KBM-7 (cell line): ENCODE measurements at regions not wholly inside any gene's neighbourhood (a gene's known extent, or its start where the extent isn't known, plus 50 kb on each side); places are given as distances from the start of the nearest gene placed in this dataset.

Source experiments
- DNase-seq: peaks from one replicate; pipeline ENCODE4 v3.0.0-alpha.2; 2015
- in situ Hi-C: fragments of 300-500 bp; cut with MboI; formaldehyde crosslinking; loops from 2 replicates; pipeline ENCODE4 v1.14.3; 2020; ENCODE audit warnings: low sequenced_read_pairs, low pct_unique_long_range_greater_than_20kb, mixed read lengths

DNA sequence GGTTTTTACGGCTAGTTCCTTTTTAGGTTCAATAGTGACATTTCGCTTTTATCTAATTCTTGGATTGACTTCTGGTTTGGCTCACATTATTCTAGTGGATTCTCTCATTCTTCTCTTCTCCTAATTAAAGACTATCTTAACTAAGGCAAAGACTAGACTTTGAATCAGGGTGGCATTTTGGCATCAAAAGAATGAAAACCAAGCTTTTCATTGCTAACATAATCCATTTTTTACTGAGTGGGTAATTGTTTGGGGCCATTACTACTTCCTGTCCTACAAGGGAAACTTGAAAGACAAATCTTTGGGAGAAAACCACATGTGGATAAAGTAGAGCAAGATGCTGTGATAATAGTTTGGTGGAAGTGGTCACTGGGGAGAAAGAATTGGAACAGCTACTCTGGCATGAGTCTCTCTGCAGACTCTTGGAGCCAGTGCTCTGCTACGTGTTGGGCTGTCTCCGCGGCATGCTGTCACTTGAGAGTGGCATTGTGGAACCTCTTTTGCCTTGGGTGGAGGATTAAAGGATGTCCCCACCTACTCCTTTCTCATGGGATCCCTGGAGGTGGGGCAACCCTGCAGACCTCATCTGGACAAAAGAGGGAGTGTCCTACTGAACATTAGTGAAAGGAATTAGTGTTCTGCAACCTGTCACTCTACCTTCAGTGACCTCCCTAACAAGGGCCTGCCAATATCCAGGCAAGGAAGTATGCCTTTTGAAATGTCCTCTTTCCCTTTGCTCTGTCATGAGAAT, 280.4 kb downstream of the PSAT1 start:
- DNase-seq, result no peak
- in situ Hi-C loops, result no loop called here

DNA sequence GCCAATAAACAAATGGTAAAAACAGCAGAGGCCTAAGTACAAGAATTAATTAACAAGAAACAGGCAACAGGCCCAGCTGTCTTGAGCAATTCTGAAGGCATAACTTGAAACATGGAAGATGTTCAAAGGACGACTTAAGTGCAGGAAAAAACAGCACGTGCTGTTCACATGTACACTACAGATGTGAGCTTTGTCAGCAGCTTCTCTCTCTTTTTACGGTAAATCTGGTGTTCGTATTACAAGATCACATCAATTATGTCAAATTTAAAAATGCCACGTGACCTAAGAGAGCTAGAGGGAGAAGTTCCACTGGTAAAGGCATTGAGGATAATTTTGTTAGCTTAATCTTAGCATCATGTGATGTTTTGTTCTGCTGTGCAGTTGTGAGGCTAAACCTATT, 281.1 kb downstream of the PSAT1 start:
- DNase-seq, result no peak
- in situ Hi-C loops, result no loop called here

DNA sequence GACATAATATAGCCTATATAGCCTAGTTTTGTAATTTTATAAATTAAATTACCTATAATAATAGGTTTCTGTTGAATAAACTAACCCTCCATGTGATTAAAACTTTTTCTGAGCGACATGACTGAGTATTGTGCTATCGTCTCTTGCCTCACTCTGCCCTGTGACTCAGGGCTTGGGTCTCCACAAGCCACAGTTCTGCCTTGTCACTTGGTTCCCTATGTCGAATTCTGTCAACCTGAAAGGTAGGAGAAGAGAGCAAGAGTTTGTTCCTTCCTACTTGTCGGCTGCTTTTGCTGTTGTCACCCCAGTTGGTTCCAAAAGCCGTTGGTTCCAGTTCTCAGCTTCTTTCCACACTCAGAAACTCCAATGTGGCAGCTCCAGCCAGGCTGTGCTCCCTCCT, 285.9 kb downstream of the PSAT1 start:
- in situ Hi-C loops, result no loop called here
- DNase-seq, result no peak

DNA sequence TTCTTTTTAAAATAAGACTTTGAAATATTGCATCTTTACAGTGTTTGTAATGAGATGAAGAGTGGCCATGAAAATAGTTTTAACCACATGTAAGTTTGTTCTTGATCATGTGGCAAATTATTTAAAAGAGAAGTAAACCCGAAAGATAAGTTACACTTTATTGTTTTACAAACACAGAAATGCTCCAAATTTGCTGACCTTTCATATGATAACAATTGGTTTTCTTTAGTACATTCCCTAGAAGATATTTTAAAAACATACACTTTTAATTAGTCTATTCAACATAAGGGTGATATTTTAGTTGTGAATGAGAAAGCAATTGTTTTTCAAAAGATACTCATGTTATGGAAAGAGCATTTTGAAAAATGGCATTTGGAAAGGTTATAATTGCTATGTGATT, 287.7 kb downstream of the PSAT1 start:
- in situ Hi-C loops, result no loop called here
- DNase-seq, result no peak

DNA sequence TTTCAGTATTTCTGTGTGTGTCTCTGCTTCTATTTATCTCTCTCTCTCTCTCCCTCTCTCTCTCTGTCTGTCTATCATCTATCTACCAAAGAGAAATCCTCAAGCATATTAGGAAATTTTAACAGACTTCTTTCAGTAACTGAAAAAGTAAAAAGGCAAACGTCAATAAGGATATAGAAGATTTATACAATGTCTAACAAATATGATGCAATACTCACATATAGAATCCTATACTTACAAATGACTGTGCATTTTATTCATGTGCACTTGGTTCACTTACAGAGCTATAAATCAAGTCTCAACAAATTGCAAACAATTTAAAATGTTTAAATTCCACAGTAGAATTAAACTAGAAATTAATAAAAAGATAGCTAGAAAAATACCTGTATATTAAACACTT, 289.0 kb downstream of the PSAT1 start:
- no peak for DNase-seq
- in situ Hi-C loops, result no loop called here

DNA sequence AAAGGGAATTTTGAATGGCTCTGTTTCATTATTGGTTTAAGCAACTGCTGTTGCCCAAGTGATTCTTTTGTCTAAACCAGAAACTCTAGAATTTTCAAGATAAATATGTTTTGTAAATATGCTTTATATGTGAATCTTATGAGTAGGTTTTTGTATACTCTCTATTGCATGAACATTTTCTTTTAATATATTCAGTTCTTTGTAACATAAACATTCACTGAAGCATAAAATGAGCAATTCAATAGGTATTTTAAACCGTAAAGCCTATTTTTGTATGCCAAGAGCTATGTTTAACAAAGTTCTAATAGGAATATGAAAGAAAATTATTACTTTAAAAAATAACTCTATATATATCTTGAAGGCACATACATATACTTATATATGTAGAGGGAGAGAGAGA, 293.1 kb downstream of the PSAT1 start:
- in situ Hi-C loops, result no loop called here
- DNase-seq, result no peak

DNA sequence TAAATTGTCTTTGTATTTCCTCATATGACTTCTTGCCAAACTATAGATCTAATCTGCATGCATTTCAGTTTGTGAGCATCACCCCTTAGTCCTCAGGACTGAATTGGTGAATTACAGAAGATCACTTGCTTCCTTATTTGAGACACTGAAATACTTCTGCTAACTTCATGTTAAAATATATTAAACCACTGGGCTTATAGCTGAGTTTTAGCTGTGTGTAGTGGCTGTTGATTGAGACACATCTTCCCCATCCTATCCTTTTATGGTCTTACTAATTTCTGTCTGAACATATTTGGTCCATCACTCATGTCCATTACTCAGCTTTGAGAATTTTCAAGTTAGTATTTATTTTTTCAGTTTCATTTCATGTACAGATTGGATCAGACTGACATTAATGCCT, 295.9 kb downstream of the PSAT1 start:
- in situ Hi-C loops, result no loop called here
- DNase-seq, result no peak

DNA sequence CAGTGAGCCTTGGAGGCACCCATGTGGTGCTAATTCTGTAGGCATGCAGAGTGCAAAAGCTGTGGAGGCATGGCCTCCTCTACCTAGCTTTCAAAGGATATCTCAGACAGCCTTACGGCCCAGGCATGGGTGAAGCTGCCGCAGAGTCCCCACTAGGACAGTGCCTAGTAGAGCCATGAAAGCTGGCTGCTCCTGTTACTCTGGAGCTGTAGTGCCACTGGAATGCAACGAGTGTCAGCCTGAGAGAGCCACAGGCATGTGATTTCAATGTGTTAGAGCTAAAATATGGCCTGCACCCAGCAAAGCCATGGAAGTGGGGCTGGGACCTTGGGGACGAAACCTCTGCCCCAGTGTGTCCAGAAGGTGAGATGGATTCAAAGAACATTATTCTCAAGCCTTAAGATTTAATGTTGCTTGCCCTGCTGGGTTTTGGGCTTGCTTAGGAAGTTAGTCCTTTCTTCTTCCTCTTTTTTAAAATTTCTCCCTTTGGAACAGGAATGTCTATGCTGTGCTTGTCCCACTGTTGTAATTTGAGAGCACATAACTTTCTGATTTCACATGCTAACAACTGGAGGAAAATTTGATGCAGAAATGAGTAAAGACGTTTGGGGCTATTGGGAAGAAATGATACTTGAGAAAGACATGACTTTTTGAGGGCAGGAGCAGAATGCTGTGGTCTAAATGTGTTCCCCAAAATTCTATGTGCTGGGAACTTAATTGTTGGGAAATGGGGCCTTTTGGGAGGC, 298.4 kb downstream of the PSAT1 start:
- no peak for DNase-seq
- in situ Hi-C loops, result no loop called here

DNA sequence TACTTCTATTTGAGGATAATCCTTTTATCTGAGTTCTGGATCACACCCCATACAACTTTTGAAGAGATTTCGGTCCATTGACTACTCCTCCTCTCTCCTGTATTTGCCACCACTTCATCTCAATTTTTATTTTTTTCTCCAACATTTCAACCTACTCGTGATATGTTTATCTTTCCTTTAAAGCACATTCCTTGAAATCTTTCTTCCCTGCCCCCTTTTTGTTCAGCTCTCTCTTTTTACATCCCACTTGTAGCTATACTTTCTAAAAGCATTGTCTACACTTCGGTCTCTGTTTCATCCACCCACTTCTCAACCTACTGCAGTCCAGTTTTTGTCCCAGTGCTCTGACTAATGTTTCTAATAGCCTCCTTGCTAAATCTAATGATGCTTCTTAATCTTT, 299.4 kb downstream of the PSAT1 start:
- no peak for DNase-seq
- in situ Hi-C loops, result no loop called here

DNA sequence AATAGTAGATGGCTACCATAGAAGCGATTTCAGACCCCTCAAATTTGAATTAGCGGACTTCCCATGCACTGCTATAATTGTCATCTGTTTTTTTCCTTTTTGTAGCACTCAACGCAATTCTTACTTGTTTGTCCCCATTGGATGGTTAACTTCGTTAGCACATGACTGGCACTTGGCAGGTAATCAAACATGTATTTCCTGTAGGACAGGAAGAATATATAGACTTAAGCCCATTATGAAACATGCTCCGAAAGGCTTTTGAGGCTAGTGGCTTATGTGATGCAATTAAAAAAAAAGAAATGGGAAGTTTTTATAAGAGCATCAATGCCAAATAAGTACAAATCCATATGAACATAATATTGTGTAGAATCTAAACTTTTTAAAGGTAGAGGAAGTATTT, 301.2 kb downstream of the PSAT1 start:
- in situ Hi-C loops, result no loop called here
- no peak for DNase-seq

DNA sequence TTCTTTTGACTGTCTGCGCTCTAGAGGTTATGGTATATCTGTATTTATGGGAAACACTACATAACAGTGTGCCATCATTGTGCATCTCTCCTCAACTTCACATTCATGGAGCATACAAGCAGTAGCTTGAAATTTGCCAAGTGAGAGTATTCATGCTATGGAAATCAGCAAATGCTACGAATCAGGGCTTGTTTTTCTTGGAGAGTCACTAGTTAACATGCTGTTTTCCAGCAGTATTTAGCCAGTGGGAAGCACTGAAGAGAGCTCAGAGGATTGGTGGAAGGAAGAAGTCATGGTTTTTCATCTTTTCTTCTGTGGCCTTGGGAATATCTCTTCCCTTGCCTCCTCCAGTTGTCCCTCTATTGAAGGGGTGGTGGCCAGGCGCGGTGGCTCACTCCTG, 303.0 kb downstream of the PSAT1 start:
- in situ Hi-C loops, result no loop called here
- DNase-seq, result no peak

DNA sequence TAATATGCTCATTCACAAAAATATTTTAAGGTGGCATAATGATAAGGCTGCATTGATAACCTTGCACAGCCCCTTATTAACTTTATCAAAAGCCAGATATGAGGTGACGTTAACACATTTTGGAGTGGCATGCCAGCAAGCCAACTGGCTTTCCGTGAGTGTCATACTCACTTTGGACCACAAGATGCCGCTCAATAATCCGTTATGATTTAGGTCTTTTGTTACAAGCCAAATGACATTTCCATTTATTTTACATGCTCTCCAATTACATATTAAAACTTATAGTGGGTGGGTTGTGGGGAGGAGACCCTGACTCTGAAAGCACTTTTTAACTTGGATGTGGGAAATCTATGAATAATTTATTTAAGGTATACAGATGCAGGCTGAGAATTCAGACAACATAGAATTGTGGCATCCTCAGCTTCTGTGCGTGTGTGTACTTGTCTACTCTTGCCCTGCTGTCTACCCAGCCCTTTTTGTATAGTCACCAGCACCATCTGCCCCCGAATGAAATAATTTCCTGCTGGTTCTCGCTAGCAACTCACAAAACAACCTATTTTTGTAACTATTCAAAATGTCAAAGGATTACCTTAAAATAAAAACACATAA, 305.1 kb downstream of the PSAT1 start:
- in situ Hi-C loops, result no loop called here
- DNase-seq, result peak; percentile 29

DNA sequence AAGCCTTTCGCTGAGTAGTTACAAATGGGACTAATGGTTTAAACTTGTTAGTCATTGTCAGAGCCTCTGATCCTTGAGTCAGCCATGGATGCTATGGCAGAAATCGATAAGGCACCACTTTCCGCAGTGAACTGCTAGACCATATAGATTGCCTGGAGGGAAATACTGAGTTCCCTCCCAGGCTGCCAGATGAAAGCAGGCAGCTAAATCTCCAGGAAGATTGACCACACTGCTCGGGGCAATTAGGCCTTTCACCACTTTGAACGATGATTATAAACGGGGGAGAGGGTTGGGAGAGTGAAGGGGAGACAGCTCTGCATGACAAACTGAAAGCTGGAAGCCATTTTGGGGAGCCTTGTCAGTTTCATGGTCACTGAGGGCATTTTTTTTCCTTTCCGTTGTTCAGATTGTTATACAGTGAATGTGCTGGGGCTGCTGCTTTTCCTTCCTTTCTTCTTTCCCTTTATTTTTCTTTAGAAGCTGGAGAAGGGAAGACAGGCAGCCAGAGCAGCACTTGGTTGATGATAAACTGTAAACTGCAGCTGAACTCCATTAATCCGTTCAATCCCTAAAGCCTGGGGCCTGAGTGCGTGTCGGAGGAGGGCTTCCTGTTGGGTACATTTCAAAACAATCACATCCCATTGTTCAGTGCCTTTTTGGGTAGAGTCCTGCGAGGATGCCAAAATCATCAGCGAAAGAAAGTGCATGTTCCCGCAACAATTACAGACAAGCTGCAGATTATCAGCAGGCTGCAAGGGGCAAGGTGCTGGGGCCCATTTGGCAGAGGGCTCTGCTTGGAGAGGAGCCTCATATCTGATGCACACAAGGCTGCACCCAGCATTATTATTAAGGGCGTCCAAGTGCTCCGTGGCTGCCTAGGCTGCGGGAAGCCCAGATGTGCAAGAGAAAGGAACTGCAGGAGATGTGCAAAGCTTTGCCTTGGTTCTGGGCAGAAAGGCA, 308.4 kb downstream of the PSAT1 start:
- no peak for DNase-seq
- in situ Hi-C loops, result no loop called here

DNA sequence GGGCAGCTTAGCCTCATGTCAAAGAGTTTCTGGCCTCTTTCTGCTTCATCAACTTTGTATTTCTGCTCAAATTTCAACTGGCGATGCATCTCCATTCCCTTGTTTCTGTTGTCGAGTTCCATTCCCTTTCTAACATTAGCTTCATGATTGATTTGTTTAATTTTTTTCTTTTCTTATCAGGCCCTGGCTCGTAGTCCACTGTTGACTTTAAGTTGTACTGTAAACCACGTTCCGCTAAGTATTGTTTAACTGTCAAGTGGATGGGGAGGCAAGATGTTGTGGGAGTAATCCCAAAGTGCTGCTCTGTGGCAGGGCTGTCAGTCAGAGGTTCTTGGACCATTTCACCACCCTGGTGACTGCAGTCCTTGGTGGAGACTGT, 309.1 kb downstream of the PSAT1 start:
- DNase-seq, result no peak
- in situ Hi-C loops, result no loop called here

DNA sequence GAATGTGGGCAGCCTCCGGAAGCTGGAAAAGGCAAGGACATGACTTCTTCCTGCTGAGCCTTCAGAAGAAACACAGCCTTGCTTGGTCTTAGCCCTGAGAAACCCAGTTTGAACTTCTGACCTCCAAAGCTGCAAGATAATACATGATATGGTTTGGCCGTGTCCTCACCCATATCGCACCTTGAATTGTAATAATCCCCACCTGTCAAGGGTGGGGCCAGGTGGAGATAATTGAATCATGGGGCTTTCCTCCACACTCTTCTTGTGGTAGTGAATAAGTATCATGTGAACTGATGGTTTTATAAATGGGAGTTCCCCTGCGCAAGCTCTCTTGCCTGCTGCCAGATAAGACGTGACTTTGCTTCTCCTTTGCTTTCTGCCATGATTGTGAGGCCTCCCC, 310.9 kb downstream of the PSAT1 start:
- in situ Hi-C loops, result no loop called here
- no peak for DNase-seq

DNA sequence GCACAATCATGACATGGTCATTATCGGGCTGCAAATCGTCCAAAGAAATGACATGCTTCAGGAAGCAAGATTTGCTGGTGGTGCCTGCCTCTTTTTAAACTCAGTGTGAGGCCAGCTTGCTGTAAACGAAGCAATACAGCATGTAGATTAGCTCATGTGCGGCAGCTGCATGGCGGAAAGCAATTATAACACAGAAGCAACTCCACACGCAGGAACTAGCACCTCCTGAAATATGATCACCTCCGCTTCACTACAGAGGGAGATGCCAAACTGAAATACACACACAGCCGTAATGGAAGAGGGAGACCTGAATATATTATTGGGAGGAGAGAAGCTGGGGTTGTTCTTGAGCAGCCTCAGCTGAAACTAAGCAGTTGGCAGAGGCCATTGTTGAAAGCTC, 312.5 kb downstream of the PSAT1 start:
- DNase-seq, result no peak
- in situ Hi-C loops, result no loop called here

DNA sequence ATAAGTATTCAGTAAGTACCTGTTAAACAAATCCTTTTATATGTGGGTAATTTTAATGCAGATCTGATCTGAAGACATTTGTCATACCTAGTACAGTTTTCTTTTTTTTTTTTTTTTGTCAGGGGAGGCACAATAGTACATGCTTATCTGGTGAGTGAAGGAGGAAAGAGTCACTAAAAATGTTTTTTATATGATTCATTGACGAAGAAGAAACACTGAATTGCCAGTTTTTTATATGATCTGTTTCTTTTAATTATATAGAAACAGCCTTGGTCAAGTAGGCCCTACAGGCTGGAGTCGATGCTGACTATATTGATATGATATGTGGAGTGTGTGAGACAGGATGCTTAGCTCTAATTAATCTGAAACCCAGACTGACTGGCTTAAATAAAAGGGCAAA, 315.2 kb downstream of the PSAT1 start:
- in situ Hi-C loops, result no loop called here
- DNase-seq, result no peak

DNA sequence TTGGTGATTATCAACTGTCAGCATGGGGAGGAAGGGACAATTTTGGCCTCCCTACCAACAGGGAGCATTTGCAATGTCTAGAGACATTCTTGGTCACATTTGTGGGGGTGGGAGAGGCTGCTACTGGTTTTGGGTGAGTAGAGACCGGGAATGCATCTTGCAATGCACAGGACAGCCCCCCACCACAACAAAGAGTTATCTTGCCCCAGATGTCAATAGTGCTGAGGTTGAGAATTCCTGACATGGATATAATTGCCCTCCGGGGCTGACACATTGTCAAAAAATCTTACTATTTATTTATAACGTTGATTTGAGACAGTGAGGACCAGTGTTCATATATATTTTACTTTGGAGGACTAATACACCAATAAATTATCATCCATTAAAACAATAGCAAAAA, 316.1 kb downstream of the PSAT1 start:
- DNase-seq, result no peak
- in situ Hi-C loops, result no loop called here

DNA sequence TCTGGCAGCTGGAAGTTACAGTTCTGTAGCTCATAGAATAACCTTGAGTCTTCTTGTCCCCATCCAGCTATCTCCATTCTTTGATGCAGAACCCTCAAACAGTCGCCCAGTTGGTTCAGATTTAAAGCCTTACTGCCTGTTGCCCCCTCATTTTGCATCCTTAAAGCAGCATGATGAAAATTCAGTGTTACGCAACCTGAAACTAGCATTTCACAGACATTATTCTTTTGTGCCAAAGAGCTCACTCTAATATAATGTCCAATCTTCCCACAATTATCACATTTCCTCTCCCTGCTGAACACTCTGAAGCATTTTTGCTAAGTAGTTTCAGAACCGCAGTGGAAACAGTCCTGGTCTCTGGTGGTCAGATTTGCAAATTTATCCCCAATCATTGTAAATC, 318.0 kb downstream of the PSAT1 start:
- in situ Hi-C loops, result no loop called here
- DNase-seq, result no peak

DNA sequence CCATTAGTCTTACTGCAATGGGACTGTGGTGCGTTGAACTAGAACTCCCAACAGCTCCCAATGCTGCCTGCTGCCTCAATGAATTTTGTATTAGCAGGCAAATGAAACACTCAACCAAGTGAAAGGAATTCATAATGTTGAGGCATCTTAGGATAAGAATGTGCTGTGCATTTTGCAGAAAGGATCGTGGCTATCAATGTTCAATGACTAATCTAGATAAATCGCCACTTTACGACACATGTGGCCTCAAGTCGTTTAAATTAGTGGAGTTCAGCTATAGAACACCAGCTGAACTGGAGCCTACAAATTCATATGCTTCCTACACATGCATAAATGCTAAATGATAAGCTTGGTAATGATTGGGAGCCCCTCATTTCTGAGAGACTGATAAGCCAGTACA, 318.4 kb downstream of the PSAT1 start:
- no peak for DNase-seq
- in situ Hi-C loops, result no loop called here
